NT2/D1 (cell line): ENCODE measurements at regions not wholly inside any gene's neighbourhood (a gene's known extent, or its start where the extent isn't known, plus 50 kb on each side); places are given as distances from the start of the nearest gene placed in this dataset.
"Not testable (repeated sequence)": the region's sequence is repeated elsewhere in the genome, so short reads cannot be mapped to it uniquely, and the experiment has no call there.

Experiments used
- DNase-seq: peaks from one replicate; pipeline ENCODE4 v3.0.0-alpha.2; 2011; ENCODE audit warnings: low read depth, low spot score
- H3K27me3 ChIP-seq: 2 replicates; pipeline ENCODE4 v1.6.0; 2011; ENCODE audit warnings: mild to moderate bottlenecking; ENCODE audit not compliant: insufficient read length, insufficient read depth
- H3K36me3 ChIP-seq: 2 replicates; pipeline ENCODE4 v1.6.1; 2011; ENCODE audit warnings: mild to moderate bottlenecking, low read length, mixed read lengths; ENCODE audit not compliant: insufficient read depth, insufficient read length
- H3K4me1 ChIP-seq: 2 replicates; pipeline ENCODE4 v1.5.1; 2011; ENCODE audit not compliant: insufficient read depth, insufficient read length
- H3K4me3 ChIP-seq: 2 replicates; pipeline ENCODE4 v1.5.1; 2011; ENCODE audit warnings: low read depth; ENCODE audit not compliant: insufficient read length
- H3K9ac ChIP-seq: 2 replicates; pipeline ENCODE4 v1.6.0; 2011; ENCODE audit warnings: low read depth; ENCODE audit not compliant: insufficient read length
- H3K9me3 ChIP-seq: 2 replicates; pipeline ENCODE4 v1.5.1; 2011; ENCODE audit warnings: mild to moderate bottlenecking, low read length; ENCODE audit not compliant: insufficient read depth
- SUZ12 ChIP-seq: IDR thresholded peaks from 2 replicates; pipeline ENCODE4 v1.6.1; 2011; ENCODE audit not compliant: insufficient read length, insufficient read depth; ENCODE audit errors: extremely low read depth
- YY1 ChIP-seq: IDR thresholded peaks from 2 replicates; pipeline ENCODE4 v1.6.1; 2011; ENCODE audit not compliant: insufficient read length, insufficient read depth
- ZNF274 ChIP-seq: IDR thresholded peaks from 2 replicates; pipeline ENCODE4 v1.6.1; 2011; ENCODE audit warnings: mild to moderate bottlenecking, low read depth, low read length

DNA sequence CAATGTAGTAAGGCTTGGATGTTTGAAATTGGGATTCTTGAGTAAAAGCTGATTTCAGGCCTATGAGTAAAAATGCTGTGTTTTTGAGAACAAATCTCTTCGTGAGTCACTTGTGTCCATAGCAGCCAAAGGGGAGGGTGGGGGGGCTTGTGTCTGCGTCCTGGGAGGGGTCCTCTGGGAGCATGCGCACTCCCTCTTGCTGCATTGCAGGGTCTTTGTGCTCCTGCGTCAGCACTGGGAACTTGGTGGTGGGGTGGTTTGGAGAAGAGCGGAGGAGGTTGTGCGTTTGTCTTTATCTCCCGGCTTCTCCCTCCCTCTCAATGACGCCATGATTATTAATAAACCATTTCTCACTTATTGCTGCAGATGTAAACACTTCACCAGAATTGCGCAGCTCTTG lies 75.9 kb upstream of the NDN start:
- no peak overlapping the region for H3K4me3 ChIP-seq
- TF ChIP-seq ZNF274: no peak
- no peak for TF ChIP-seq SUZ12
- no peaks in the 10 kb centered on the region for H3K27me3 ChIP-seq
- no peak for DNase-seq
- H3K36me3 ChIP-seq: no peaks in the 10 kb centered on the region
- H3K9me3 ChIP-seq: peaks cover 8% of the 10 kb centered on the region; the same call in 1 of the 2 replicates
- H3K9ac ChIP-seq: no peak overlapping the region
- H3K4me1 ChIP-seq: no peaks in the 10 kb centered on the region

GRCh38 chr15:23764306-23764705 lies 77.2 kb upstream of the NDN start:
- no peak for DNase-seq
- Histone ChIP-seq H3K36me3 (no peaks in the 10 kb centered on the region), H3K9me3 (peaks cover 8% of the 10 kb centered on the region; the same call in 1 of the 2 replicates), H3K4me3 (no peak overlapping the region), H3K9ac (no peak overlapping the region), H3K27me3 (no peaks in the 10 kb centered on the region), H3K4me1 (no peaks in the 10 kb centered on the region)
- TF ChIP-seq ZNF274 (no peak), SUZ12 (no peak), YY1 (no peak)

- Histone ChIP-seq H3K4me3 (no peak overlapping the region), H3K4me1 (no peaks in the 10 kb centered on the region), H3K27me3 (no peaks in the 10 kb centered on the region), H3K9ac (no peak overlapping the region), H3K36me3 (no peaks in the 10 kb centered on the region), H3K9me3 (peaks cover 8% of the 10 kb centered on the region; the same call in 1 of the 2 replicates)
- DNase-seq: no peak
- no peak for TF ChIP-seq YY1
- no peak for TF ChIP-seq SUZ12
- TF ChIP-seq ZNF274: no peak
Observed at GRCh38 chr15:23764716-23765115, 77.6 kb upstream of the NDN start.

DNA sequence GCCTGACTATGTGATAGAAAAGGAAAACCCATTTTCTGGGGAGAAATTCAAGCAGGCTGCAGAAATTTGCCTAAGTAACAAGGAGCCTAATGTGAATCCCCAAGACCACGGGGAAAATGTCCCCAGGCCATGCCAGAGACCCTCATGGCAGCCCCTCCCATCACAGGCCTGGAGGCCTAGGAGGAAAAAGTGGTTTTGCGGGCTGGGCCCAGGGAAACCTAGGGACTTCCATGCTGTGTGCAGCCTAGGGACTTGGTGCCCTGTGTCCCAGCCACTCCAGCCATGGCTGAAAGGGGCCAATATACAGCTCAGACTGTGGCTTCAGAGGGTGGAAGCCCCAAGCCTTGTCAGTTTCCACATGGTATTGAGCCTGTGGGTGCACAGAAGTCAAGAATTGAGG lies 79.7 kb upstream of the NDN start:
- not testable (repeated sequence) for H3K4me3 ChIP-seq, H3K4me1 ChIP-seq, H3K9ac ChIP-seq, H3K27me3 ChIP-seq, H3K36me3 ChIP-seq, DNase-seq, H3K9me3 ChIP-seq

- TF ChIP-seq YY1 (no peak), SUZ12 (no peak), ZNF274 (no peak)
- DNase-seq: no peak
- Histone ChIP-seq H3K9me3 (no peaks in the 10 kb centered on the region), H3K36me3 (no peaks in the 10 kb centered on the region), H3K4me3 (no peak overlapping the region), H3K9ac (no peak overlapping the region), H3K27me3 (no peaks in the 10 kb centered on the region), H3K4me1 (no peaks in the 10 kb centered on the region)
Observed at GRCh38 chr15:23773093-23773492, 86.0 kb upstream of the NDN start.

DNA sequence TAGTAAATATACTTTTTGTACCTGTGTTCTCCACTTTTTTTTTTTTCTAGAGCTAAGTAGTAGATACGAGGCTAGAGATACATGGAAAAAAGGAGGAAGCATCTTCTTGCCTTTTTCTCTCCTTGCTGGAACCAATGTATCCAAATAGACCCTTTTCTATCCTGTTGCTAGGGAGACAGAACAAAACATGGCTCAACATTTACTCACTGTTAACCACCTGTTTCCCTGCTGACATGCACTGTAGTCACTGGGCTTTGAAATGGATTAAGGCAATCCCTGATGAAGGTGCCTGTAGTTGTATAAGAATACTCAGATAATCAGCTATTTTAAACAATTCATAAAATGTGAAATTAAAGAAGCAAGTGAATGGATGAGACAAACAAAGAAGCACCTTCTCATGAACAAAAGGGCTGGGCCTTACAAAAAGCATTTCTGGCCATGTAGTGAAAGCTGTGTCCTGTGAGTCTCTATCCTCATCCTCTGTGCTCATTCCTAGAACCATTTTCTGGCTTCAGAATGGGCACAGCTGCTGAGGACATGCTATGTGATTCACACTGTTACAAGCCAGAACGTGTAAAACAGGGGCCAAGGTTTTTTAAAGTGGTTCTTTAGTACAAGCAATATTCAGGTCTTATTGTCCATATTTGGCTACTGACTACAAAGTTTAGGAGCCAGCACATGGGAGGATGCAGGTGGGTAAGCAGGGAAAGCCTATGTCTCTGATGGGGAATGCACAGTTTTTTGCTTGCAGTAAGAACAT lies 100.4 kb upstream of the NDN start:
- H3K9me3 ChIP-seq: no peaks in the 10 kb centered on the region
- H3K36me3 ChIP-seq: no peaks in the 10 kb centered on the region
- no peaks in the 10 kb centered on the region for H3K4me1 ChIP-seq
- H3K9ac ChIP-seq: no peak overlapping the region
- TF ChIP-seq ZNF274 (no peak), YY1 (no peak), SUZ12 (no peak)
- no peak overlapping the region for H3K4me3 ChIP-seq
- no peaks in the 10 kb centered on the region for H3K27me3 ChIP-seq
- no peak for DNase-seq

DNA sequence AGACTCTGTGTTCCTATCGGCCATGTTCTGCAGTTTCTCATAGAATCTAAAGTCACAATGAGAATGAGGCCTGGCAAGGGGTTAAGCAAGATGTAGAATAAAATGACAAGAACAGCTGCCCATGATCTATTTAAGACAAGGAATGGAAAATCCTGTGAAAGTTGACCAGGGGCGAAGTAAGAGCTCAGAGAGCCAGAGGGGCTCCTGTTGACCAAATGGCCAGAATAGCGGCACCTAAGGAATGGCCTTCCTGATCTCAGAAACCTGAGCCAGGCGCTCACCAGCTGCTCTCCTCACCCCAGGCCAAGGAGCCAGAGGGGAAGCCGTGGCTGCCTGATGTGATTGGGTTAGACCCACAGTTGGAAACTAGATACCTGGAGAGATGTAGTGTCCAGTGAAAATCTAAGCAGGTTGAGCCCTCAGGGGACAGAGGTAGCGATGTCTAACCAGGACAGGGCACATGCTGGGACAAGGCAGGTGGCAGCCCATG lies 106.1 kb upstream of the NDN start:
- no peak overlapping the region for H3K9ac ChIP-seq
- DNase-seq: no peak
- H3K27me3 ChIP-seq: no peaks in the 10 kb centered on the region
- TF ChIP-seq YY1: no peak
- TF ChIP-seq ZNF274: no peak
- no peak for TF ChIP-seq SUZ12
- no peaks in the 10 kb centered on the region for H3K9me3 ChIP-seq
- no peaks in the 10 kb centered on the region for H3K36me3 ChIP-seq
- H3K4me1 ChIP-seq: no peaks in the 10 kb centered on the region
- no peak overlapping the region for H3K4me3 ChIP-seq
